ENCODE measurements at regions not wholly inside any gene's neighbourhood (a gene's known extent, or its start where the extent isn't known, plus 50 kb on each side); places are given as distances from the start of the nearest gene placed in this dataset.

GRCh38 chr10:80968903-80969302 is 431.2 kb downstream of the SH2D4B start:
- TF ChIP-seq EP300 (IDR thresholded peaks at IDR 0.05) = no peak
- TF ChIP-seq POLR2A (IDR thresholded peaks at IDR 0.05) = no peak
- TF ChIP-seq CTCF (IDR thresholded peaks at IDR 0.05) = no peak
- no peak for DNase-seq (ENCODE audit: low spot score in 2 of 2)
- Histone ChIP-seq H3K4me3 (no peak overlapping the region), H3K9me3 (no peaks in the 10 kb centered on the region), H3K27ac (no peak overlapping the region), H3K36me3 (no peaks in the 10 kb centered on the region), H3K4me1 (no peaks in the 10 kb centered on the region), H3K27me3 (no peaks in the 10 kb centered on the region)

GRCh38 chr10:80971461-80971860 is 433.8 kb downstream of the SH2D4B start:
- Histone ChIP-seq H3K4me1 (no peaks in the 10 kb centered on the region), H3K27me3 (no peaks in the 10 kb centered on the region), H3K4me3 (no peak overlapping the region), H3K9me3 (no peaks in the 10 kb centered on the region), H3K27ac (no peak overlapping the region), H3K36me3 (no peaks in the 10 kb centered on the region)
- DNase-seq (ENCODE audit: low spot score in 2 of 2) = no peak
- TF ChIP-seq EP300 (IDR thresholded peaks at IDR 0.05) (no peak), CTCF (IDR thresholded peaks at IDR 0.05) (no peak), POLR2A (IDR thresholded peaks at IDR 0.05) (no peak)
- WGBS, 2 donors = 70 to 80% methylated on average over 1 of the region's 1 CpG

GRCh38 chr10:80976658-80977057 is 439.0 kb downstream of the SH2D4B start:
- no peak overlapping the region for H3K4me3 ChIP-seq
- no peaks in the 10 kb centered on the region for H3K4me1 ChIP-seq
- no peaks in the 10 kb centered on the region for H3K9me3 ChIP-seq
- H3K36me3 ChIP-seq = no peaks in the 10 kb centered on the region
- no peak for DNase-seq (ENCODE audit: low spot score in 2 of 2)
- no peak for TF ChIP-seq EP300 (IDR thresholded peaks at IDR 0.05)
- no peak for TF ChIP-seq CTCF (IDR thresholded peaks at IDR 0.05)
- TF ChIP-seq POLR2A (IDR thresholded peaks at IDR 0.05) = no peak
- no peaks in the 10 kb centered on the region for H3K27me3 ChIP-seq
- H3K27ac ChIP-seq = no peak overlapping the region
- WGBS, 2 donors = 76 to 86% methylated on average over 5 of the region's 5 CpGs

- H3K27me3 ChIP-seq = no peaks in the 10 kb centered on the region
- no peaks in the 10 kb centered on the region for H3K4me1 ChIP-seq
- 79 to 82% methylated on average over 1 of the region's 1 CpG for WGBS, 2 donors
- no peaks in the 10 kb centered on the region for H3K36me3 ChIP-seq
- no peak overlapping the region for H3K4me3 ChIP-seq
- H3K27ac ChIP-seq = no peak overlapping the region
- no peaks in the 10 kb centered on the region for H3K9me3 ChIP-seq
- no peak for TF ChIP-seq POLR2A (IDR thresholded peaks at IDR 0.05)
- no peak for DNase-seq (ENCODE audit: low spot score in 2 of 2)
Measured at GRCh38 chr10:80985102-80985501, 447.4 kb downstream of the SH2D4B start.

GRCh38 chr10:80986596-80986995 is 448.9 kb downstream of the SH2D4B start:
- no peak for TF ChIP-seq POLR2A (IDR thresholded peaks at IDR 0.05)
- no peak for TF ChIP-seq EP300 (IDR thresholded peaks at IDR 0.05)
- no peak for TF ChIP-seq CTCF (IDR thresholded peaks at IDR 0.05)
- DNase-seq (ENCODE audit: low spot score in 2 of 2) = no peak
- no peaks in the 10 kb centered on the region for H3K27me3 ChIP-seq
- H3K36me3 ChIP-seq = no peaks in the 10 kb centered on the region
- H3K27ac ChIP-seq = no peak overlapping the region
- H3K4me1 ChIP-seq = no peaks in the 10 kb centered on the region
- no peaks in the 10 kb centered on the region for H3K9me3 ChIP-seq
- WGBS, 2 donors = 57 to 72% methylated on average over 3 of the region's 3 CpGs
- H3K4me3 ChIP-seq = no peak overlapping the region

GRCh38 chr10:80988755-80989154 is 451.1 kb downstream of the SH2D4B start:
- 32 to 35% methylated on average over 3 of the region's 3 CpGs for whole genome bisulfite sequencing, 2 donors
- no peak overlapping the region for H3K4me3 ChIP-seq
- no peaks in the 10 kb centered on the region for H3K9me3 ChIP-seq
- H3K27ac ChIP-seq = no peak overlapping the region
- H3K4me1 ChIP-seq = no peaks in the 10 kb centered on the region
- no peak for TF ChIP-seq EP300 (IDR thresholded peaks at IDR 0.05)
- no peaks in the 10 kb centered on the region for H3K27me3 ChIP-seq
- no peaks in the 10 kb centered on the region for H3K36me3 ChIP-seq
- no peak for DNase-seq (ENCODE audit: low spot score in 2 of 2)

Measured in tibial nerve (tissue), 4 donors.